Brain microvascular endothelial cell (primary cell): ENCODE measurements at regions not wholly inside any gene's neighbourhood (a gene's known extent, or its start where the extent isn't known, plus 50 kb on each side); places are given as distances from the start of the nearest gene placed in this dataset.

Experiments
- DNase-seq: peaks from one replicate; pipeline ENCODE4 v3.0.0-alpha.2; 2020
- H3K27ac ChIP-seq: fragments of 250-450 bp; sonication (Bioruptor Pico); 2 replicates; pipeline ENCODE4 v1.5.1; 2020; ENCODE audit warnings: mild to moderate bottlenecking, moderate library complexity
- H3K27me3 ChIP-seq: fragments of 250-450 bp; sonication (Bioruptor Pico); replicated peaks from 2 replicates; pipeline ENCODE4 v1.5.1; 2020; ENCODE audit warnings: mild to moderate bottlenecking
- H3K36me3 ChIP-seq: fragments of 250-450 bp; sonication (Bioruptor Pico); replicated peaks from 2 replicates; pipeline ENCODE4 v1.5.1; 2020; ENCODE audit warnings: mild to moderate bottlenecking
- H3K4me3 ChIP-seq: 2 replicates; pipeline ENCODE4 v1.5.1; 2011; ENCODE audit warnings: low read depth, mild to moderate bottlenecking, control low read depth, low read length, moderate library complexity
- CTCF ChIP-seq: IDR thresholded peaks from 2 replicates; pipeline ENCODE4 v1.5.1; 2011; ENCODE audit warnings: low read depth, mild to moderate bottlenecking, moderate library complexity, low read length, control low read depth, inconsistent platforms; ENCODE audit errors: missing control alignments
- in situ Hi-C: cut with HindIII; loops from 2 replicates; pipeline ENCODE4 v1.10.0; 2017; ENCODE audit warnings: low sequenced_read_pairs, low pct_ligation_motif_present

GRCh38 chr5:100249884-100250269, 285.3 kb upstream of the FAM174A start:
- in situ Hi-C loops: no loop called here
- H3K27ac ChIP-seq: no peak overlapping the region
- no peak for TF ChIP-seq CTCF
- H3K4me3 ChIP-seq: no peak overlapping the region
- H3K36me3 ChIP-seq: no peaks in the 10 kb centered on the region
- DNase-seq: no peak
- no peaks in the 10 kb centered on the region for H3K27me3 ChIP-seq

GRCh38 chr5:100249211-100249883, 285.8 kb upstream of the FAM174A start:
- Histone ChIP-seq H3K4me3 (no peak overlapping the region), H3K27me3 (no peaks in the 10 kb centered on the region), H3K36me3 (no peaks in the 10 kb centered on the region), H3K27ac (no peak overlapping the region)
- TF ChIP-seq CTCF: no peak
- in situ Hi-C loops: no loop called here
- DNase-seq: no peak

- H3K36me3 ChIP-seq: no peaks in the 10 kb centered on the region
- in situ Hi-C loops: no loop called here
- TF ChIP-seq CTCF: no peak
These were observed 302.4 kb upstream of the FAM174A start for GRCh38 chr5:100232736-100233135.

GRCh38 chr5:100188778-100189177, 346.4 kb upstream of the FAM174A start:
- H3K27ac ChIP-seq: no peak overlapping the region
- H3K4me3 ChIP-seq: no peak overlapping the region
- no peak for TF ChIP-seq CTCF
- H3K27me3 ChIP-seq: no peaks in the 10 kb centered on the region
- in situ Hi-C loops: no loop called here
- DNase-seq: no peak
- H3K36me3 ChIP-seq: no peaks in the 10 kb centered on the region

More at GRCh38 chr5:100232736-100233135, 302.4 kb upstream of the FAM174A start:
- DNase-seq: no peak
- Histone ChIP-seq H3K27ac (no peak overlapping the region), H3K27me3 (no peaks in the 10 kb centered on the region), H3K4me3 (no peak overlapping the region)

- Histone ChIP-seq H3K4me3 (no peak overlapping the region), H3K27me3 (no peaks in the 10 kb centered on the region), H3K36me3 (no peaks in the 10 kb centered on the region), H3K27ac (no peak overlapping the region)
- DNase-seq: no peak
- no peak for TF ChIP-seq CTCF
- in situ Hi-C loops: no loop called here
These were observed 346.8 kb upstream of the FAM174A start for GRCh38 chr5:100188339-100188738.

- no peak overlapping the region for H3K4me3 ChIP-seq
- in situ Hi-C loops: no loop called here
- no peaks in the 10 kb centered on the region for H3K36me3 ChIP-seq
- DNase-seq: no peak
- H3K27me3 ChIP-seq: no peaks in the 10 kb centered on the region
- H3K27ac ChIP-seq: no peak overlapping the region
- no peak for TF ChIP-seq CTCF
These were observed 349.0 kb upstream of the FAM174A start for GRCh38 chr5:100186181-100186580.
